Astrocyte (in vitro differentiated cells and primary cell): ENCODE measurements at regions not wholly inside any gene's neighbourhood (a gene's known extent, or its start where the extent isn't known, plus 50 kb on each side); places are given as distances from the start of the nearest gene placed in this dataset.

Source experiments
- DNase-seq: peaks from one replicate; pipeline ENCODE4 v3.0.0-alpha.2; 2010; ENCODE audit warnings: low read depth
- FAIRE-seq: peaks from 2 replicates; lab custom pipeline; 2011; peaks lifted over from hg19 to GRCh38; lab: Jason Lieb, UNC
- H2AFZ ChIP-seq: 2 replicates; pipeline ENCODE4 v1.6.0; 2012; ENCODE audit warnings: low read depth, low read length, inconsistent platforms
- H3K27ac ChIP-seq: 2 replicates; pipeline ENCODE4 v1.5.1; 2011; ENCODE audit warnings: low read depth, low read length, inconsistent platforms
- H3K27me3 ChIP-seq: 2 replicates; pipeline ENCODE4 v1.6.0; 2011; ENCODE audit warnings: low read length, inconsistent platforms; ENCODE audit not compliant: insufficient read depth
- H3K36me3 ChIP-seq: 2 replicates; pipeline ENCODE4 v1.5.1; 2011; ENCODE audit warnings: low read length, inconsistent platforms; ENCODE audit not compliant: insufficient read depth
- H3K4me1 ChIP-seq: 2 replicates; pipeline ENCODE4 v1.5.1; 2011; ENCODE audit warnings: low read length, inconsistent platforms; ENCODE audit not compliant: insufficient read depth
- H3K4me2 ChIP-seq: 2 replicates; pipeline ENCODE4 v1.6.0; 2012; ENCODE audit warnings: low read length, inconsistent platforms
- H3K4me3 ChIP-seq: 2 replicates; pipeline ENCODE4 v1.5.1; 2011; ENCODE audit warnings: low read depth, mild to moderate bottlenecking, low read length, inconsistent platforms; ENCODE audit not compliant: insufficient read depth
- H3K79me2 ChIP-seq: 2 replicates; pipeline ENCODE4 v1.6.0; 2012; ENCODE audit warnings: mild to moderate bottlenecking, low read length, inconsistent platforms; ENCODE audit not compliant: insufficient read depth
- H3K9ac ChIP-seq: 2 replicates; pipeline ENCODE4 v1.6.0; 2012; ENCODE audit warnings: mild to moderate bottlenecking, low read length, inconsistent platforms
- H3K9me3 ChIP-seq: 2 replicates; pipeline ENCODE4 v1.5.1; 2012; ENCODE audit warnings: low read depth, mild to moderate bottlenecking, low read length, inconsistent platforms; ENCODE audit not compliant: insufficient read depth
- H4K20me1 ChIP-seq: 2 replicates; pipeline ENCODE4 v1.6.0; 2012; ENCODE audit warnings: low read length, inconsistent platforms; ENCODE audit not compliant: insufficient read depth
- H3K27ac Mint-ChIP-seq: one replicate; pipeline ENCODE4 v1.8.0; 2021; ENCODE audit warnings: mild to moderate bottlenecking, mixed read lengths; ENCODE audit not compliant: unreplicated experiment
- H3K27me3 Mint-ChIP-seq: one replicate; pipeline ENCODE4 v1.8.0; 2021; ENCODE audit warnings: low read depth, mixed read lengths; ENCODE audit not compliant: unreplicated experiment
- H3K36me3 Mint-ChIP-seq: one replicate; pipeline ENCODE4 v1.8.0; 2021; ENCODE audit warnings: low read depth, mixed read lengths; ENCODE audit not compliant: unreplicated experiment
- H3K4me1 Mint-ChIP-seq: one replicate; pipeline ENCODE4 v1.8.0; 2021; ENCODE audit warnings: low read depth, mixed read lengths; ENCODE audit not compliant: unreplicated experiment
- H3K4me3 Mint-ChIP-seq: one replicate; pipeline ENCODE4 v1.8.0; 2021; ENCODE audit warnings: mild to moderate bottlenecking, moderate library complexity, mixed read lengths; ENCODE audit not compliant: unreplicated experiment
- H3K9me3 Mint-ChIP-seq: one replicate; pipeline ENCODE4 v1.8.0; 2021; ENCODE audit warnings: mild to moderate bottlenecking, mixed read lengths; ENCODE audit not compliant: unreplicated experiment
- CTCF ChIP-seq: IDR thresholded peaks from 2 replicates; pipeline ENCODE4 v1.5.1; 2011; ENCODE audit warnings: low read depth, mild to moderate bottlenecking, inconsistent platforms, low read length, moderate library complexity; ENCODE audit not compliant: insufficient read depth
- EZH2 ChIP-seq: IDR thresholded peaks from 2 replicates; pipeline ENCODE4 v1.6.1; 2012; ENCODE audit warnings: mild to moderate bottlenecking, low read length, inconsistent platforms; ENCODE audit not compliant: insufficient read depth

GRCh38 chr5:116751684-116752083, 177.1 kb upstream of the SEMA6A start:
- no peaks in the 10 kb centered on the region for H3K36me3 ChIP-seq
- H3K27ac ChIP-seq = no peak overlapping the region
- no peaks in the 10 kb centered on the region for H3K36me3 Mint-ChIP-seq
- DNase-seq (no peak), FAIRE-seq (no peak)
- no peaks in the 10 kb centered on the region for H4K20me1 ChIP-seq
- H3K4me3 Mint-ChIP-seq = no peak overlapping the region
- no peak overlapping the region for H3K9ac ChIP-seq
- no peaks in the 10 kb centered on the region for H3K4me1 Mint-ChIP-seq
- H2AFZ ChIP-seq = no peak overlapping the region
- H3K79me2 ChIP-seq = no peaks in the 10 kb centered on the region
- H3K4me2 ChIP-seq = no peak overlapping the region
- no peak overlapping the region for H3K4me3 ChIP-seq
- TF ChIP-seq CTCF (no peak), EZH2 (no peak)
- H3K9me3 ChIP-seq = peaks cover 2% of the 10 kb centered on the region
- no peaks in the 10 kb centered on the region for H3K27me3 Mint-ChIP-seq
- H3K27me3 ChIP-seq = no peaks in the 10 kb centered on the region
- H3K27ac Mint-ChIP-seq = no peak overlapping the region
- peaks cover 5% of the 10 kb centered on the region for H3K9me3 Mint-ChIP-seq
- H3K4me1 ChIP-seq = no peaks in the 10 kb centered on the region

GRCh38 chr5:116750631-116751580, 176.3 kb upstream of the SEMA6A start:
- no peak overlapping the region for H3K27ac ChIP-seq
- H3K4me3 Mint-ChIP-seq = no peak overlapping the region
- no peak overlapping the region for H3K4me3 ChIP-seq
- no peaks in the 10 kb centered on the region for H3K9me3 ChIP-seq
- no peak overlapping the region for H3K27ac Mint-ChIP-seq
- H3K36me3 ChIP-seq = no peaks in the 10 kb centered on the region
- FAIRE-seq = no peak
- no peaks in the 10 kb centered on the region for H3K27me3 ChIP-seq
- peaks cover 5% of the 10 kb centered on the region for H3K9me3 Mint-ChIP-seq
- H4K20me1 ChIP-seq = no peaks in the 10 kb centered on the region
- no peak overlapping the region for H3K9ac ChIP-seq
- no peaks in the 10 kb centered on the region for H3K4me1 Mint-ChIP-seq
- H3K79me2 ChIP-seq = no peaks in the 10 kb centered on the region
- no peak for TF ChIP-seq EZH2
- TF ChIP-seq CTCF = no peak
- no peaks in the 10 kb centered on the region for H3K27me3 Mint-ChIP-seq
- no peak overlapping the region for H3K4me2 ChIP-seq
- no peak for DNase-seq
- H3K36me3 Mint-ChIP-seq = no peaks in the 10 kb centered on the region
- H2AFZ ChIP-seq = no peak overlapping the region
- H3K4me1 ChIP-seq = no peaks in the 10 kb centered on the region

GRCh38 chr5:116747881-116748280, 173.3 kb upstream of the SEMA6A start:
- H3K27ac Mint-ChIP-seq = no peak overlapping the region
- FAIRE-seq = no peak
- H3K36me3 Mint-ChIP-seq = no peaks in the 10 kb centered on the region

More at GRCh38 chr5:116747881-116748280, 173.3 kb upstream of the SEMA6A start:
- Histone ChIP-seq H3K36me3 (no peaks in the 10 kb centered on the region), H3K4me3 (no peak overlapping the region), H3K79me2 (no peaks in the 10 kb centered on the region), H3K4me1 (no peaks in the 10 kb centered on the region), H3K27ac (no peak overlapping the region), H3K9ac (no peak overlapping the region), H3K9me3 (no peaks in the 10 kb centered on the region), H3K27me3 (no peaks in the 10 kb centered on the region), H4K20me1 (no peaks in the 10 kb centered on the region), H2AFZ (no peak overlapping the region), H3K4me2 (no peak overlapping the region)
- Mint-ChIP-seq H3K9me3 (peaks cover 4% of the 10 kb centered on the region), H3K4me3 (no peak overlapping the region), H3K27me3 (no peaks in the 10 kb centered on the region), H3K4me1 (no peaks in the 10 kb centered on the region)
- TF ChIP-seq CTCF (no peak), EZH2 (no peak)
- no peak for DNase-seq
